HG02588 (cell line): ENCODE measurements at regions not wholly inside any gene's neighbourhood (a gene's known extent, or its start where the extent isn't known, plus 50 kb on each side); places are given as distances from the start of the nearest gene placed in this dataset.
"Not testable (repeated sequence)": the region's sequence is repeated elsewhere in the genome, so short reads cannot be mapped to it uniquely, and the experiment has no call there.

Experiments used
- ATAC-seq: cut with Tn5 transposase; IDR thresholded peaks from one replicate; pipeline ENCODE4 v1.9.1; 2021; ENCODE audit warnings: mild to moderate bottlenecking, moderate library complexity; ENCODE audit not compliant: unreplicated experiment

- ATAC-seq, result not testable (repeated sequence)
Observed at GRCh38 chr10:30703446-30703845, 73.9 kb upstream of the LYZL2 start.

GRCh38 chr10:30702860-30703259, 73.3 kb upstream of the LYZL2 start:
- no peak for ATAC-seq

- ATAC-seq, result peak; percentile 59
Observed at GRCh38 chr10:30701451-30702173, 72.1 kb upstream of the LYZL2 start.

- ATAC-seq, result no peak
Observed at GRCh38 chr10:30697806-30698205, 68.3 kb upstream of the LYZL2 start.

GRCh38 chr10:30697221-30697620, 67.7 kb upstream of the LYZL2 start:
- ATAC-seq, result not testable (repeated sequence)

GRCh38 chr10:30696416-30697185, 67.0 kb upstream of the LYZL2 start:
- not testable (repeated sequence) for ATAC-seq

- not testable (repeated sequence) for ATAC-seq
Observed at GRCh38 chr10:30695481-30696236, 66.1 kb upstream of the LYZL2 start.

GRCh38 chr10:30694518-30695228, 65.1 kb upstream of the LYZL2 start:
- ATAC-seq, result no peak

- ATAC-seq, result no peak
Observed at GRCh38 chr10:30691639-30692015, 62.1 kb upstream of the LYZL2 start.

GRCh38 chr10:30690948-30691638, 61.5 kb upstream of the LYZL2 start:
- not testable (repeated sequence) for ATAC-seq

GRCh38 chr10:30688456-30688855, 58.9 kb upstream of the LYZL2 start:
- ATAC-seq, result no peak

- no peak for ATAC-seq
Observed at GRCh38 chr10:30687698-30688213, 58.2 kb upstream of the LYZL2 start.

GRCh38 chr10:30686708-30687107, 57.2 kb upstream of the LYZL2 start:
- no peak for ATAC-seq

- no peak for ATAC-seq
Observed at GRCh38 chr10:30683496-30683895, 53.9 kb upstream of the LYZL2 start.

- not testable (repeated sequence) for ATAC-seq
Observed at GRCh38 chr10:30682377-30683199, 53.0 kb upstream of the LYZL2 start.

- ATAC-seq, result no peak
Observed at GRCh38 chr10:30680908-30681307, 51.4 kb upstream of the LYZL2 start.
